IMR-90 (cell line): ENCODE measurements at regions not wholly inside any gene's neighbourhood (a gene's known extent, or its start where the extent isn't known, plus 50 kb on each side); places are given as distances from the start of the nearest gene placed in this dataset.

Experiments used
- CEBPB ChIP-seq: IDR thresholded peaks from 2 replicates; pipeline ENCODE4 v1.6.1; 2012; ENCODE audit warnings: low read depth, low read length, improper control_type of control experiment
- ELK1 ChIP-seq: fragments of 150-350 bp; IDR thresholded peaks from 2 replicates; pipeline ENCODE4 v1.6.1; 2016; ENCODE audit warnings: low read depth, mild to moderate bottlenecking, low read length, moderate library complexity, borderline replicate concordance
- MXI1 ChIP-seq: IDR thresholded peaks from 2 replicates; pipeline ENCODE4 v1.6.1; 2012; ENCODE audit warnings: low read depth, mild to moderate bottlenecking, low read length, moderate library complexity, borderline replicate concordance
- POLR2A ChIP-seq: IDR thresholded peaks from 2 replicates; pipeline ENCODE4 v1.6.1; 2012; ENCODE audit warnings: mild to moderate bottlenecking, low read depth, low read length
- RCOR1 ChIP-seq: IDR thresholded peaks from 2 replicates; pipeline ENCODE4 v1.6.1; 2012; ENCODE audit warnings: mild to moderate bottlenecking, low read length, improper control_type of control experiment; ENCODE audit not compliant: insufficient replicate concordance
- RFX5 ChIP-seq: IDR thresholded peaks from 2 replicates; pipeline ENCODE4 v1.8.0; 2012; ENCODE audit warnings: low read depth, mild to moderate bottlenecking, low read length, moderate library complexity
- SMC3 ChIP-seq: fragments of 150-350 bp; IDR thresholded peaks from 2 replicates; pipeline ENCODE4 v1.6.1; 2016; ENCODE audit warnings: low read depth, mild to moderate bottlenecking, antibody characterized with exemption, low read length, moderate library complexity
- TF ChIP-seq, protein P1 (sequence below): conservative IDR thresholded peaks from 2 replicates; pipeline ENCODE4 v1.5.1; 2012; ENCODE audit warnings: mild to moderate bottlenecking, low read depth, low read length, improper control_type of control experiment

DNA sequence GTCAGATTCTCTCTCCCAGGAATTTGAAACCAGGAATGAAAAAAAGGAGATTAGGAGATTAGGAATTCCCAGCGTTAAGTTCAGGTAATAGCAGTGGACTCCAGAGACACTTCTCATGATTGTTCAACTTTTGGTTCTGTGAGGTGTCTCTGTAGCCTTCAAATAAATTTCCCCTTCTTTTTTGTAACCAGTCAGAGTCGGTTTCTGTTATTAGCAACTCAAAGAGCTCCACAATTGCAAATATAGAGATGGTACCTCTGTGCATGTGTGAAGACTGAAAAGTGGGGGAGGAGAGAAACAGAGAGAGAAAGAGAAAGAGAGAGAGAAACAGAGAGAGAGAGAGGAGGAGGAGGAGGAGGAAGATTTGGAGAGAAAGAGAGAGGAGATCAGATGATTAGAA, 112.8 kb upstream of the STEAP1B start:
- TF ChIP-seq ELK1 (no peak), RCOR1 (no peak), MXI1 (no peak), SMC3 (no peak), RFX5 (no peak), POLR2A (no peak), CEBPB (no peak)
- TF ChIP-seq, protein P1, sequence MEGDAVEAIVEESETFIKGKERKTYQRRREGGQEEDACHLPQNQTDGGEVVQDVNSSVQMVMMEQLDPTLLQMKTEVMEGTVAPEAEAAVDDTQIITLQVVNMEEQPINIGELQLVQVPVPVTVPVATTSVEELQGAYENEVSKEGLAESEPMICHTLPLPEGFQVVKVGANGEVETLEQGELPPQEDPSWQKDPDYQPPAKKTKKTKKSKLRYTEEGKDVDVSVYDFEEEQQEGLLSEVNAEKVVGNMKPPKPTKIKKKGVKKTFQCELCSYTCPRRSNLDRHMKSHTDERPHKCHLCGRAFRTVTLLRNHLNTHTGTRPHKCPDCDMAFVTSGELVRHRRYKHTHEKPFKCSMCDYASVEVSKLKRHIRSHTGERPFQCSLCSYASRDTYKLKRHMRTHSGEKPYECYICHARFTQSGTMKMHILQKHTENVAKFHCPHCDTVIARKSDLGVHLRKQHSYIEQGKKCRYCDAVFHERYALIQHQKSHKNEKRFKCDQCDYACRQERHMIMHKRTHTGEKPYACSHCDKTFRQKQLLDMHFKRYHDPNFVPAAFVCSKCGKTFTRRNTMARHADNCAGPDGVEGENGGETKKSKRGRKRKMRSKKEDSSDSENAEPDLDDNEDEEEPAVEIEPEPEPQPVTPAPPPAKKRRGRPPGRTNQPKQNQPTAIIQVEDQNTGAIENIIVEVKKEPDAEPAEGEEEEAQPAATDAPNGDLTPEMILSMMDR: no peak
